ENCODE measurements at regions not wholly inside any gene's neighbourhood (a gene's known extent, or its start where the extent isn't known, plus 50 kb on each side); places are given as distances from the start of the nearest gene placed in this dataset.

DNA sequence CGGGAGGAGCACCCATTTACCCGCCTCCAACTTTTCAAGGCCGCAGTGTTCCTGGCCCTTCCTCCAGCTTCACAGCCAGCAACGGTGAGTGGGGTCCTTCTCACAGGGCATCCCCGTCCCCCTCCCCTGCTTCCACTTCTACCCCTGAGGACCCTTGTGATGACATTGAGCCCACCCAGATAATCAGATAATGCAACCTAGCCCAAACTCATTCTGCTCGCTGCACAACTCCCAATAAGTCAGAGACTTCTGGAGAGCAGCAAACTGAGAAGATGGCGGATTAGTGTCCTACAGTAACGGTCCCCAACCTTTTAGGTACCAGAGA lies 74.5 kb downstream of the OAT start:
- TF ChIP-seq, protein P1, sequence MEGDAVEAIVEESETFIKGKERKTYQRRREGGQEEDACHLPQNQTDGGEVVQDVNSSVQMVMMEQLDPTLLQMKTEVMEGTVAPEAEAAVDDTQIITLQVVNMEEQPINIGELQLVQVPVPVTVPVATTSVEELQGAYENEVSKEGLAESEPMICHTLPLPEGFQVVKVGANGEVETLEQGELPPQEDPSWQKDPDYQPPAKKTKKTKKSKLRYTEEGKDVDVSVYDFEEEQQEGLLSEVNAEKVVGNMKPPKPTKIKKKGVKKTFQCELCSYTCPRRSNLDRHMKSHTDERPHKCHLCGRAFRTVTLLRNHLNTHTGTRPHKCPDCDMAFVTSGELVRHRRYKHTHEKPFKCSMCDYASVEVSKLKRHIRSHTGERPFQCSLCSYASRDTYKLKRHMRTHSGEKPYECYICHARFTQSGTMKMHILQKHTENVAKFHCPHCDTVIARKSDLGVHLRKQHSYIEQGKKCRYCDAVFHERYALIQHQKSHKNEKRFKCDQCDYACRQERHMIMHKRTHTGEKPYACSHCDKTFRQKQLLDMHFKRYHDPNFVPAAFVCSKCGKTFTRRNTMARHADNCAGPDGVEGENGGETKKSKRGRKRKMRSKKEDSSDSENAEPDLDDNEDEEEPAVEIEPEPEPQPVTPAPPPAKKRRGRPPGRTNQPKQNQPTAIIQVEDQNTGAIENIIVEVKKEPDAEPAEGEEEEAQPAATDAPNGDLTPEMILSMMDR (IDR thresholded peaks at IDR 0.05; ENCODE audit: low read depth, low read length, poor library complexity, severe bottlenecking), result no peak
- no peak for TF ChIP-seq EZH2phosphoT487 (IDR thresholded peaks at IDR 0.05; ENCODE audit: borderline replicate concordance, low read length)
